Fibroblast of the conjunctiva (primary cell): ENCODE measurements at regions not wholly inside any gene's neighbourhood (a gene's known extent, or its start where the extent isn't known, plus 50 kb on each side); places are given as distances from the start of the nearest gene placed in this dataset.

ENCODE experiments used
- DNase-seq: peaks from one replicate; pipeline ENCODE4 v3.0.0-alpha.2; 2010; ENCODE audit warnings: low read depth

GRCh38 chr2:57828221-57828620, 218.4 kb upstream of the VRK2 start:
- DNase-seq: no peak

DNA sequence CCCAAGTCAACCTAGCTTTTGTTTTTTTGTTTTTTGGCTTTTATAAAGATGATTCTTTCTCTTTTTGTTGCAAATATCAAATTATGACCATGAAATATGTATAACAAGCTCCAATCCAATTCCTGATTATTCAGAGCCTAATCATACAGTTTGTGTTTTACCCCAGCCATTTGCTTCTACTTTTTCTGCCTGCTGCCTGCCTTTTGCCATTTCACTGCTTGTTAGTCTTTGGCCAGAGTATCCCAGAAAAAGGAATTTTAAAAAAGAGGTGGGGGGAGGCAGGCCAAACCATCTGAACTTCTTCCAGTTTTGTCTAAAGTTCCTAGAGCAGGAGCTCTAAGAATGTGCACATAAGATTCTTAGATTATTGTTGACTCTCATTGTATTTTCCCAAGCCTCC, 211.9 kb upstream of the VRK2 start:
- no peak for DNase-seq

- no peak for DNase-seq
Measured at GRCh38 chr2:57842531-57842930, 204.1 kb upstream of the VRK2 start.

DNA sequence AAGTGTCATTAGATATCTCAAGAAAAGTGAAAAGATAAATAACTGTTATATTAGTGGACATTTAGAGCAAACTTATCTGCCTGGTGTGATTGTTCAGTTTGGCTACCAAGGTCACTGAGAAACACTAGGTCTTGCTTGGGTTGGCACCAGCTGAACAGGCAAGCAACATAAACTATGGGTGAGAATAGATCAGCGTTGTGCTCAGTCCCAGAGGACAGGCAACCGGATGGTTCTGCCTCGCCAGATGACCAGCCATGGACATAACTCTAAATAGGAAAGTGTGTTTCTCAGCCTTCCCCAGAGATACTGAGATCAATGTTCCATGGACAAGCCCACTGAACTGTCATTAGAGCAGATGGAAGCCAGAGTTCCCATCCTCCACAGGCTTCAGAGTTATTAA, 203.4 kb upstream of the VRK2 start:
- no peak for DNase-seq

GRCh38 chr2:57848723-57849122, 197.9 kb upstream of the VRK2 start:
- no peak for DNase-seq

- DNase-seq: no peak
Measured at GRCh38 chr2:57849843-57850242, 196.8 kb upstream of the VRK2 start.

DNA sequence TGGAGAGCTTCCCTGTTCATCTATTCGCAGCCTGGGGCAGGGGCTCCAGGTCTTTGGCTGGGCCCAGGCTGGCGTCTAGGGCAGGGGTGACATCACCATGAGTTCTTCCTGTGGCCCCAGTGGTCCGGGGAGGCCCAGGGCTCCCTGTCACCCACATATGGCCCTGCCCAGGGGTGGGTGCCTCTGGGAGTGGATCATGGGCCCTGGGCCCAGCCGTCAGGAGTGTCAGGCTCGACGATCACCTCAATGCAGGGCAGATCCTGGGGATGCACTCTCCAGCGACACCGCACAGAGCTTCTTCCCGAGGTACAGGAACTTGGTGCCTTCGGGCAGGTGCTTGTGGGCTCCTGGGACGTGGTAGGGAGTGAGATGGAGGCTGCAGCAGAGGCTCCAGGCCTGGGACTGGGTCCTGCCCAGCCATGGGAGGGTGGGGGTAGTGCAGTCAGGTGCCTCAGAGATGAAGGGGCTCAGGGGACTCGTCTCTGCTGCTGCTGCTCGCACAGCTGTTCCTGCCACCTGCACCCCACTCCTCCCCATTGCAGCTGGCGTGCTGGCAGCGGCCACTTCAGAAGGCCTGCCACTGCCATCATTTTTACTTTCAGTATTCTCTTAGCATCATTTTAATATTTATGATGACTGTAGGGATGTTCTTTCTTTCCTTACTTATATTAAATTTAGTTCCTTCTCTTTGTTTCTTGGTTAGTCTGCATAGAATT, 196.0 kb upstream of the VRK2 start:
- no peak for DNase-seq

GRCh38 chr2:57855212-57855611, 191.4 kb upstream of the VRK2 start:
- no peak for DNase-seq

GRCh38 chr2:57859755-57860154, 186.9 kb upstream of the VRK2 start:
- no peak for DNase-seq

DNA sequence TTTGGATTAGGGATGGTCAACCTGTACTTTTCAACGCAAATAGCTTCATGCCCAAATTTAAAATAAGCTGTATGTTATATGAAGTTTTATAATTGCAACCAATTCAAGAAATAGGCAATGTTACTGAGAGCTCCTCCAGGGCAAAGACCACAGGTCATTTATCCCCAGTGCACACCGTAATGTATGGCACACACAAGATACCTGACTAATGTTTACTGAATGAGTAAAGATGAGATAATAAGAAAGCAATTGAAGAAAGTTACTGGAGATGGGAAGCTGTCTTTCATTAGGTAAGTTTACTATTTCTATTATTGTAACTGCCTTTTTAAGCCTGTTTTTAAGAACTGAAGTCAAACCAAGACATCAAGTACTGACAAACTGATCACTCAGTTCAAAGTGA, 184.5 kb upstream of the VRK2 start:
- no peak for DNase-seq

DNA sequence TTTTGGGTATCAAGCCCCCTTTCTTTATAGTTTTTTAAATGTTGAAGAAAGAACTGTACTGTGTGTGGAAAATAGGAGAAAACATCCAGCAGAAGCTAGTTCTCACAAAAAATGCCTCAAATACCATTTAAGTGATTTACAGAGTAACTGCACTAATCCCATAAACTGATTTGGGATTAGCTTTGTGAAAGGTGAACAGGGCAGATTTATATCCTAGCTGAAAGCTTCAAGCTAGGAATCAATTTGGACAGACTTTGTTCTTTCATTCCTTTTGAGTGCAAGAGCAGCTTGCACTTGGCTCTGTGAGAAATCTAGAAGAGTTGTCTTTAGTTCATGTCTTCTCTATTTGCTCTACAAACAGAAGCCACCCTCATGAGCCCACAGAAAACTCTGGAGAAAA, 183.9 kb upstream of the VRK2 start:
- no peak for DNase-seq

DNA sequence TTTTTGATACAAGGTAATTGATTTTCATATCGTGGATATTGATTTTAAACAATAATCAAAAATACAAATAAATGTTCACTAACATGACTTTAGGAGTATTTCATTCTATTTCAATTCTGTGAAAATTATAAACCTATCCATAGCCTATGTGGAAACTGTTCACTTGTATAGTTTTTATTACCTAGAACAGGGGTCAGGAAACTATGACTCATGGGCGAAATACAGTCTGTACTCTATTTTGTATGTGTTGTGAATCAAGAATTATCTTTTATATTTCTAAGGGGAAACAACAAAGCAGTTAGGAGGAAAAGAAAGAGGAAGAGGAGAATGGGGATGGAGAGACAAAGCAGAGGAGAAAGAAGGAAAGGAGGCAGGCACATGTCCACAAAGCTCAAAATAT, 181.7 kb upstream of the VRK2 start:
- DNase-seq: no peak

DNA sequence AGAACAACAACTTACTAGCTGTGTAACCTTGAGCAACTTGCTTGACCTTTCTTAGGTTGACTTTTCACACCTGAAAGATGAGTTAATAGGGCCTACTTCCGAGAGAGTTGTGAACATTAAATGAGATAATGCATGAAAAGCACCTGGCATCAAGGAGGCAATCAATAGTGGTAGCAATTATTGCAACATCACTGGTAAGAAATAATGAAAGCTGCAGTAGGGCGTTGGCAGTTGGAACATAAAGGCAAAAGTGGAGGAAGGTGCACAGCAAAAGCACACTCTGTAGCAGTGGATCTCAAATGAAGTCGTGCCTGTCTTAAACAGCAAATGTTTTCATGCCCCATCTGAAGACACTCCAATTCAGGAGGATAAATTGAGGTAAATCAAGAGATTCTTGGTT, 178.9 kb upstream of the VRK2 start:
- DNase-seq: no peak

GRCh38 chr2:57868619-57869139, 177.9 kb upstream of the VRK2 start:
- no peak for DNase-seq

DNA sequence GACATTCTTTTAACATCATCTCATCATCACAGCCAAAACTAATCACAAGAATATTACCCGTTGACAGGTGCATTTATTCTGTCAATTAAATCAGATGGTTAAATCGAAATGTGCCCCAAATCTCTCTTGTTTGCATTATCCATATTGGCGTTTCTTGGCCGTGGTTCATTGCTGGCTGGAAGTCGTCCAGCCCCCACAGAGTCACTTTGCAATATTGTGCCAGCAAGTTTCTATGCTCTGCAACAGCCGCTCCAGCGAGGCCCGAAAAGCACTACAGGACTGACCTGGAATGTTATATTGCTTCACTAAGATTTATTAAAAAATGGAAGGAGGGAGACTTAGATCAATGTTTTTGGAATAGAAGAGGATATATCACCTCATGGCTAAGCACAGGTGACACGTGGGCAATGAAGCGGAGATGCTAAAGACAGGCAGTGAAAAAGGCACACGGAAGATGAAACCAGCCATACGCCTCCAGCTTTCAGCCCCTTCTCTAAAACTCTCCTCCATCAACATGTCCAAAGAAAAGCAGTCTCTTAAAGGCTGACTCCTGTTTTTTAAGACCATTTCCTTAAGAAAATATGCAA, 176.8 kb upstream of the VRK2 start:
- DNase-seq: no peak

GRCh38 chr2:57876313-57876712, 170.3 kb upstream of the VRK2 start:
- DNase-seq: no peak

GRCh38 chr2:57877811-57878170, 168.8 kb upstream of the VRK2 start:
- DNase-seq: no peak

DNA sequence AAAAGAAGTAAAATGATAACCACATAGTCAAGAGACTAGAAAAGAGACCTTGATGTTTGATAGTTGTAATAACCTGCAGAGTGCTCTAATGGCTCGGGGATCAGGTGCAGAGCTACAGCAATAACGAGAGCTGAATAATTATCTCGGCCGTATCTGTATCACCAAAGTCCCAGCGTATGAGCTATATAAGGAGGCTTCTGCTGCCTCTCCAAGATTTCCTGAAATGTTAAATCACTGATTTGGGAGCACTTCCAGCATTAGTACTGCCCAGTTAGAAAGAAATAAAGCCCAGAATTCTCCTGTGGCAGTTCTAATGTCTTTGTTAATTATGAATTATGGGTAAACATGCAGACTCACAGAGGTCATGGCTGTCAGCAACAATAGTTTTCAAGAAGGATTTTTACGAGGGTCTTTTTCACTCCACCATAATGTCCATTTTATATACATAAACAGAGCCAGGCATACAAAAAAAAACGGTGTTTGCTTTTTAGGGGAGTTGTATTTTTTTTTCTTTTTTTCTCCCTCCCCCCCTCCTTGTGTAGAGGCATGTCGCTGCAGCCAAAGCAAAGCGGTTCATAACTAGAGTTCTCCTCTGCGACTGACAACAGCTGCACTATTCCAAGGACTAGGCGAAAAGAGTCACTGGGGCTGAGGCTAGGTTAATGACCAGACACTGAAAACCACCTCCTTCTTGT, 168.3 kb upstream of the VRK2 start:
- DNase-seq: no peak

- no peak for DNase-seq
Measured at GRCh38 chr2:57878866-57879210, 167.8 kb upstream of the VRK2 start.

DNA sequence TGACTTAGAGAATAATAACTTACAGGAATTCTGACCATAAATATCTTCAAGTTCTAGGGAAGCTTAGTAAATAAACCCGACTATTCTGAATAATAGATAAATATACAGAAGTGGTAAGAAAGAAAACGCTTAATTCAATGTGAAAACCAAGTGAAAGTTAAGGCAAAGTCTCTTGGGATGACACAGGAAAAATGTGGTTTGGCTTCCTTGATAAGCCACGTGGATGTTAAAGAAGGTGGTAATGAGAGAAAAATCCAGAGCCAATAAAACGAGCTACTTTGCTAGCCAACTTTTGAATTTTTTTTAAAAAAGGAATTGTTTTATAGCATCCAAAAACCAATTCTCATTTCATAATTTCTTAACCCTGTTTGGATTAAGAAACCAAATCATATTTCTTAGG, 166.2 kb upstream of the VRK2 start:
- no peak for DNase-seq

DNA sequence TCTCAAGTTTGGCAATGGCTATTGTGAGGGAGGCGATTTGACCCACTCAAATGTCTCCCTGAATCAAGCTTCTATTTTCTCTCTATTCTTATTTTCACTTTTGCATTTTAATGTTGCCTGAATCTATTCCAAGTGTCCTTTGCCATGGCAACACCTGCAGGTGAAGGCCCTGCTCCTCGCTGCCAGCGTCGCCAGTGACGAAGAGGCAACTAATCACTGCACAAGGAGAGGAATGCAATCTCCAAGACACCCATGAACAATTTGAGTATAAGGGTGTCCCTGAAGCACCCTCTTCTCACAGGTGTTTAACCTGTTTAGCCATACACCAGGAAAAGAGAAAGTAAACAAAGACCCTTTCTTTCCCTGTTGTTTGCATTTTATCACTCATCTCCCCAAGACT, 165.6 kb upstream of the VRK2 start:
- DNase-seq: no peak

DNA sequence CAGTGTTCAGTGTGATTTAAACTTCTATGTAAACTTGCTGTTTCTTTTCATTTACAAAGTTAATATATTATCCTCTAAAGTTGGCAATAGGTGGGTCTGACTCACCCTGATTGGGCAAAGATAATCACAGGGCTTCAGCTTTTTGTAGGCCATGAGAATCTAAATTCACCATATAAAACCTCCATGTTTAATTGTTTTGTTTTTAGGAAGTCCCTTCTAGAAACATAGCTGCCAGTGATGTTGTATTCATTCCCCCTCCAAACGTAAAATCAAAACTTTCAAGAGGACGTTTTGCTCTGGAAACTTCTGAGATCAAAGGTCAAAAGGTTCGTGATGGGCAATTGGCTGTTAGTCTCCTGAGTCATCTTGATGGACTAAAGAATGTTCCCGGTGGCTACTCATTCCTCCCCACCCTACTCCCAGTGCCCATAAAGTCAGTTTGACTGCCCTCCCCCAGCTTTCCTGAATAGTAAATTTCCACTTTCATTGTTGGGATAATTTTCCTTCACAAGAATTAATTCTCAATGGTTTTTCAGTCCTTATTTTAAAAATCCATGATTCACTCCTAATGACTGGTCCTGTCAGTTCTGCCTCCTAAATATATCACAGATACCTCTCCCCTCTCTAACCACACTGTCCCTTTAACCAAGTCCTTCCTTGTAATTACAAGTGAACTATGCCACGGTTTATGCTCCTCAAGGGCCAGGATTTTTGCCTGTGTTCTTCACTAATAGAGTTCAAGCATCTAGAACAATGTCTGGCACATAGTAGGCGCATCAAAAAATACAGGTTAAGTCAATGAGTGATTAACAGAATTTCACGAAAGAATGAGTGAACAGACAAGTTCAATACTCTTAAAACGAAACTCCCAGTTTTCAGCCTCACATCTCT, 164.4 kb upstream of the VRK2 start:
- DNase-seq: peak; percentile 41
